DND-41 (cell line): ENCODE measurements at regions not wholly inside any gene's neighbourhood (a gene's known extent, or its start where the extent isn't known, plus 50 kb on each side); places are given as distances from the start of the nearest gene placed in this dataset.

ENCODE experiments used
- ATAC-seq: fragments of 200-7000 bp; cut with Tn5 transposase; 3 replicates; pipeline ENCODE4 v1.9.1; 2021; ENCODE audit warnings: low read depth; ENCODE audit not compliant: insufficient read depth
- DNase-seq: peaks from one replicate; pipeline ENCODE4 v3.0.0-alpha.2; 2020
- H2AFZ ChIP-seq: 2 replicates; pipeline ENCODE4 v1.6.0; 2012; ENCODE audit warnings: low read depth, low read length
- H3K27ac ChIP-seq: 2 replicates; pipeline ENCODE4 v1.5.1; 2012; ENCODE audit warnings: low read length, inconsistent platforms
- H3K27me3 ChIP-seq: fragments of 200-600 bp; sonication (generic); 2 replicates; pipeline ENCODE4 v1.6.0; 2012; ENCODE audit warnings: low read length, mild to moderate bottlenecking, inconsistent platforms; ENCODE audit not compliant: insufficient read depth, poor library complexity
- H3K36me3 ChIP-seq: 2 replicates; pipeline ENCODE4 v1.5.1; 2012; ENCODE audit warnings: low read length, inconsistent platforms; ENCODE audit not compliant: insufficient read depth
- H3K4me1 ChIP-seq: 2 replicates; pipeline ENCODE4 v1.5.1; 2012; ENCODE audit warnings: mild to moderate bottlenecking, low read length; ENCODE audit not compliant: insufficient read depth
- H3K4me2 ChIP-seq: 2 replicates; pipeline ENCODE4 v1.6.0; 2012; ENCODE audit warnings: mild to moderate bottlenecking, moderate library complexity, low read length, inconsistent platforms; ENCODE audit not compliant: insufficient read depth
- H3K4me3 ChIP-seq, 2 experiments: fragments of 200-600 bp in 1 of 2; shearing (Covaris generic) in 1 of 2; 2 replicates each; pipeline ENCODE4 v1.5.1; 2012 to 2016; ENCODE audit warnings: inconsistent platforms in 2 of 2, low read length in 2 of 2, mild to moderate bottlenecking in 2 of 2, low read depth in 1 of 2, moderate library complexity in 1 of 2
- H3K79me2 ChIP-seq: 2 replicates; pipeline ENCODE4 v1.6.0; 2012; ENCODE audit warnings: low read length, inconsistent platforms; ENCODE audit not compliant: insufficient read depth
- H3K9ac ChIP-seq: 2 replicates; pipeline ENCODE4 v1.6.0; 2012; ENCODE audit warnings: low read depth, mild to moderate bottlenecking, inconsistent platforms, low read length, moderate library complexity
- H3K9me3 ChIP-seq: 2 replicates; pipeline ENCODE4 v1.5.1; 2012; ENCODE audit warnings: low read length, moderate library complexity, mild to moderate bottlenecking, inconsistent platforms; ENCODE audit not compliant: insufficient read depth, severe bottlenecking
- H4K20me1 ChIP-seq: 2 replicates; pipeline ENCODE4 v1.6.0; 2012; ENCODE audit warnings: low read length; ENCODE audit not compliant: insufficient read depth
- CTCF ChIP-seq: IDR thresholded peaks from 2 replicates; pipeline ENCODE4 v1.5.1; 2012; ENCODE audit warnings: borderline replicate concordance, low read length, moderate library complexity, mild to moderate bottlenecking; ENCODE audit not compliant: poor library complexity, severe bottlenecking; ENCODE audit errors: extremely low read depth
- EZH2 ChIP-seq: IDR thresholded peaks from 3 replicates; pipeline ENCODE4 v1.6.1; 2012; ENCODE audit warnings: borderline replicate concordance, low read depth, mild to moderate bottlenecking, moderate library complexity, low read length, inconsistent platforms; ENCODE audit not compliant: severe bottlenecking

- Histone ChIP-seq H3K4me1 (no peaks in the 10 kb centered on the region), H3K27me3 (peaks cover 4% of the 10 kb centered on the region), H3K4me2 (no peak overlapping the region), H3K4me3 (no peak overlapping the region), H3K27ac (no peak overlapping the region), H2AFZ (no peak overlapping the region), H3K36me3 (no peaks in the 10 kb centered on the region), H3K9ac (no peak overlapping the region), H3K9me3 (no peaks in the 10 kb centered on the region), H3K79me2 (no peaks in the 10 kb centered on the region), H4K20me1 (no peaks in the 10 kb centered on the region)
- TF ChIP-seq CTCF: no peak
- no peak for TF ChIP-seq EZH2
- no peak for DNase-seq
- ATAC-seq: no peak
These were observed 177.4 kb upstream of the GLRA1 start for GRCh38 chr5:152102057-152102456.

- Histone ChIP-seq H3K79me2 (no peaks in the 10 kb centered on the region), H3K27me3 (peaks cover 4% of the 10 kb centered on the region), H3K27ac (no peak overlapping the region), H4K20me1 (no peaks in the 10 kb centered on the region), H3K4me2 (no peak overlapping the region), H3K4me3 (no peak overlapping the region), H2AFZ (no peak overlapping the region), H3K9me3 (no peaks in the 10 kb centered on the region), H3K9ac (no peak overlapping the region), H3K4me1 (no peaks in the 10 kb centered on the region), H3K36me3 (no peaks in the 10 kb centered on the region)
- TF ChIP-seq CTCF (no peak), EZH2 (no peak)
- DNase-seq (no peak), ATAC-seq (no peak)
These were observed 175.8 kb upstream of the GLRA1 start for GRCh38 chr5:152100462-152100861.

GRCh38 chr5:152097128-152097527 lies 172.5 kb upstream of the GLRA1 start:
- no peak overlapping the region for H3K9ac ChIP-seq
- no peaks in the 10 kb centered on the region for H3K36me3 ChIP-seq
- no peaks in the 10 kb centered on the region for H3K9me3 ChIP-seq
- ATAC-seq: no peak
- H3K79me2 ChIP-seq: no peaks in the 10 kb centered on the region
- TF ChIP-seq CTCF (no peak), EZH2 (no peak)
- no peak overlapping the region for H2AFZ ChIP-seq
- H3K4me1 ChIP-seq: no peaks in the 10 kb centered on the region
- no peak overlapping the region for H3K27ac ChIP-seq
- no peaks in the 10 kb centered on the region for H3K27me3 ChIP-seq
- DNase-seq: no peak
- no peak overlapping the region for H3K4me2 ChIP-seq
- H3K4me3 ChIP-seq: no peak overlapping the region
- no peaks in the 10 kb centered on the region for H4K20me1 ChIP-seq

GRCh38 chr5:152094716-152095115 lies 170.1 kb upstream of the GLRA1 start:
- no peak for DNase-seq
- Histone ChIP-seq H3K27ac (no peak overlapping the region), H4K20me1 (no peaks in the 10 kb centered on the region), H3K79me2 (no peaks in the 10 kb centered on the region), H2AFZ (no peak overlapping the region), H3K36me3 (no peaks in the 10 kb centered on the region), H3K9me3 (no peaks in the 10 kb centered on the region), H3K9ac (no peak overlapping the region), H3K27me3 (no peaks in the 10 kb centered on the region), H3K4me2 (no peak overlapping the region), H3K4me3 (no peak overlapping the region), H3K4me1 (no peaks in the 10 kb centered on the region)
- no peak for ATAC-seq
- no peak for TF ChIP-seq CTCF
- no peak for TF ChIP-seq EZH2
